Thyroid gland (tissue), 4 donors: ENCODE measurements at regions not wholly inside any gene's neighbourhood (a gene's known extent, or its start where the extent isn't known, plus 50 kb on each side); places are given as distances from the start of the nearest gene placed in this dataset.

Experiments used
- CTCF ChIP-seq, 6 experiments: fragments of 200-600 bp in 3 of 6; fragments of 450-650 bp in 3 of 6; sonication (generic) in 3 of 6; IDR thresholded peaks; one replicate each; pipeline ENCODE4 v1.5.1; 2016 to 2019; ENCODE audit warnings: antibody characterized with exemption in 6 of 6, mild to moderate bottlenecking in 2 of 6, inconsistent platforms in 1 of 6, moderate library complexity in 1 of 6
- POLR2A ChIP-seq, 2 donors: fragments of 450-650 bp; IDR thresholded peaks; one replicate each; pipeline ENCODE4 v1.6.1; 2017; ENCODE audit warnings: antibody characterized with exemption in 2 of 2, mild to moderate bottlenecking in 2 of 2, moderate library complexity in 1 of 2

- no peak for TF ChIP-seq CTCF (IDR thresholded peaks at IDR 0.05)
- no peak for TF ChIP-seq POLR2A (IDR thresholded peaks at IDR 0.05)
Measured at GRCh38 chr10:132122097-132122861, 56.5 kb downstream of the JAKMIP3 start.
